ENCODE measurements at regions not wholly inside any gene's neighbourhood (a gene's known extent, or its start where the extent isn't known, plus 50 kb on each side); places are given as distances from the start of the nearest gene placed in this dataset.
"Not testable (repeated sequence)": the region's sequence is repeated elsewhere in the genome, so short reads cannot be mapped to it uniquely, and the experiment has no call there.

- no peak for TF ChIP-seq CTCF (IDR thresholded peaks at IDR 0.05; ENCODE audit: low read depth, low read length)
- no peak overlapping the region for H3K4me3 ChIP-seq (replicated peaks in 1 of 2; ENCODE audit: low read depth in 2 of 2, low read length in 2 of 2)
- no peak for DNase-seq (ENCODE audit: low read depth in 2 of 2)
These were observed 64.1 kb upstream of the MMS22L start for GRCh38 chr6:97347111-97347510.

GRCh38 chr6:97361286-97361685 is 78.3 kb upstream of the MMS22L start:
- no peak for TF ChIP-seq CTCF (IDR thresholded peaks at IDR 0.05; ENCODE audit: low read depth, low read length)
- DNase-seq (ENCODE audit: low read depth in 2 of 2): peak in 1 of 2 donors; percentile 37
- no peak overlapping the region for H3K4me3 ChIP-seq (replicated peaks in 1 of 2; ENCODE audit: low read depth in 2 of 2, low read length in 2 of 2)

DNA sequence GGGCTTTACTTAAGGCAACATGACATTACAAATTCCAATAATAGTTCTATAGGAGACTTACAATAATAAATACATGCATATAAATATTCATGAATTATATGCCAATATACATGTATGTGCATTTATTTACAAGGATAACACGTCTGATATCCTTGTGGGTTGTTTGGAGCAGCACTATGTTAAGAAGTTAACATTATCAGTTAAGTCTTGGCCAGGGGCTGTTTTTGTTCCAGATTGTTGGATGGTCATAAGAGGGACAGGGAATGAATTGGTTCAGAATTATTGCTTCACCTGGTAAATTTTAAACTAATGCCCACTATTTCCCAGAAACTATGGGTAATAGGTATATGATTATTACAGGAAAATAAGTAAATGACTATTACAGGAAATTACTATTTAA is 81.3 kb upstream of the MMS22L start:
- no peak for TF ChIP-seq CTCF (IDR thresholded peaks at IDR 0.05; ENCODE audit: low read depth, low read length)
- no peak for DNase-seq (ENCODE audit: low read depth in 2 of 2)

GRCh38 chr6:97382071-97382470 is 99.1 kb upstream of the MMS22L start:
- not testable (repeated sequence) for H3K4me3 ChIP-seq (replicated peaks in 1 of 2; ENCODE audit: low read depth in 2 of 2, low read length in 2 of 2); DNase-seq (ENCODE audit: low read depth in 2 of 2)

More for the DNA sequence above, 81.3 kb upstream of the MMS22L start:
- H3K4me3 ChIP-seq (replicated peaks in 1 of 2; ENCODE audit: low read depth in 2 of 2, low read length in 2 of 2): no peak overlapping the region

DNA sequence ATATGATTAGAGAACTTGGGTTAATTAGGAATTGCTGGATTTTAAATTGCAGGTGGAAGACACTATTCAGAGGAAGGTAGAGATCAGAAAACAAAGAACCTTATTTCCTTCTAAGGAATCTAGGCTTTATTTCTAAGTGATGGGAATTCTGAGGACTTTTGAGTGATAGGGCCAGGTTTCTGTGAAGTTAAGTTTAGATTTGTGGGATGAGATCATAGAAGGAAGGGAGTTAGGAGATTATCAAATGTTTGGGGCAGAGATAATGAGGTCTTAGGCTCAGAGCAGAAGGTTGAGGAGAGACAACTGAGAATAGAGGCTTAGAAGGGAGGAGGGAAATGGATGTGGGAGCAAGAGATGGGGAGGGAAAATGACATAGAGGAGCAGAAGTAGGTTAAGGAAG is 109.7 kb upstream of the MMS22L start:
- TF ChIP-seq CTCF (IDR thresholded peaks at IDR 0.05; ENCODE audit: low read depth, low read length): no peak
- H3K4me3 ChIP-seq (replicated peaks in 1 of 2; ENCODE audit: low read depth in 2 of 2, low read length in 2 of 2): no peak overlapping the region
- no peak for DNase-seq (ENCODE audit: low read depth in 2 of 2)

DNA sequence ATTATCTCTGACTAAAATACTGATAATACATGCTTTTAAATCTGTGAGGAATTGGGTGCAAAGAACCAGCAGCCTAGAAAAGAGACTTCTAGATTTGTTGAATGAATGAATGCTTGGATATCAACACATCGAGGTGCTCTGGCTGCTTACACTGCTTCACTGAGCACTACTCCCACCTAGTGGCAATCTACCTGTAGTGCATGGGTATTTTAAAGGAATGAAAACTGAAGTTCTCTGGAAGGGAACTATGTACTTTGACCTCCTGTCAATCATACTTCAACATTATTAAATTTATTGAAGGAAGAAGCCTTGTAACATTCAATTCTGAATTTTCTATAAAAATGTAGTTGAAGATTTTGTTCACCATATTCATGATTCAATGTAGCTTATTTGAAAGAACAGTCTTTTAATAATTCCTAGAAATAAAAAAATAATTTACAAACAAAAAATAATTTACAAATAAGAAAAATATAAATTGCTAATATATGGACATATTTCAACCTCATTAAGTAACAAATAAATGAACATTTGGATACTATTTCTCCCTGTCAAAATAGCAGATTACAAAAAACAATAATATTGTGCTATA is 111.2 kb upstream of the MMS22L start:
- no peak overlapping the region for H3K4me3 ChIP-seq (replicated peaks in 1 of 2; ENCODE audit: low read depth in 2 of 2, low read length in 2 of 2)
- peak; percentile 84 for TF ChIP-seq CTCF (IDR thresholded peaks at IDR 0.05; ENCODE audit: low read depth, low read length)
- DNase-seq (ENCODE audit: low read depth in 2 of 2): peak; percentile 68 to 77

DNA sequence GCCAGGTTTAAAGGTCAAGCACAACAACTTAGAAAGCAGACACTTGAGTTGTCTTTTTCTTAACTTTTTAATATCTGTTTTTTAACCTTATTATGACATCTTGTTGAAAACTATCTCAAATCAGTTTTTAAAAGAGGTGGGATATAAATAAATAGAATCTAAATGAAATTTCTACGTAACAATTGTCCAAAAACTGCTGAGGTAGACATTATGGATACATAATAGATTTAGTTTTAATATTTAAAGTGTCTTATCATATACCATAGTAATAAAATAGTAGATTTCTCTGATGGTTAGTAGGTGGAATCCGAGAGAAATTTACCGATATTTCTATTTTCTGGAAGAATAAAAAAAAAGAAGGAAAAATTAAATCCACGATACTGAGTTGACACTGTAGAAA is 113.9 kb upstream of the MMS22L start:
- DNase-seq (ENCODE audit: low read depth in 2 of 2): no peak
- no peak overlapping the region for H3K4me3 ChIP-seq (replicated peaks in 1 of 2; ENCODE audit: low read depth in 2 of 2, low read length in 2 of 2)
- no peak for TF ChIP-seq CTCF (IDR thresholded peaks at IDR 0.05; ENCODE audit: low read depth, low read length)
